Tibial nerve (tissue), 3 donors: ENCODE measurements at regions not wholly inside any gene's neighbourhood (a gene's known extent, or its start where the extent isn't known, plus 50 kb on each side); places are given as distances from the start of the nearest gene placed in this dataset.

Source experiments
- CTCF ChIP-seq, 5 experiments: fragments of 200-600 bp in 3 of 5; fragments of 450-650 bp in 2 of 5; sonication (generic) in 3 of 5; IDR thresholded peaks; one replicate each; pipeline ENCODE4 v1.5.1; 2016 to 2019; ENCODE audit warnings: antibody characterized with exemption in 5 of 5, mild to moderate bottlenecking in 3 of 5, moderate library complexity in 2 of 5
- POLR2A ChIP-seq, 2 donors: fragments of 450-650 bp; IDR thresholded peaks; one replicate each; pipeline ENCODE4 v1.6.1; 2017; ENCODE audit warnings: antibody characterized with exemption in 2 of 2, mild to moderate bottlenecking in 2 of 2, moderate library complexity in 2 of 2

DNA sequence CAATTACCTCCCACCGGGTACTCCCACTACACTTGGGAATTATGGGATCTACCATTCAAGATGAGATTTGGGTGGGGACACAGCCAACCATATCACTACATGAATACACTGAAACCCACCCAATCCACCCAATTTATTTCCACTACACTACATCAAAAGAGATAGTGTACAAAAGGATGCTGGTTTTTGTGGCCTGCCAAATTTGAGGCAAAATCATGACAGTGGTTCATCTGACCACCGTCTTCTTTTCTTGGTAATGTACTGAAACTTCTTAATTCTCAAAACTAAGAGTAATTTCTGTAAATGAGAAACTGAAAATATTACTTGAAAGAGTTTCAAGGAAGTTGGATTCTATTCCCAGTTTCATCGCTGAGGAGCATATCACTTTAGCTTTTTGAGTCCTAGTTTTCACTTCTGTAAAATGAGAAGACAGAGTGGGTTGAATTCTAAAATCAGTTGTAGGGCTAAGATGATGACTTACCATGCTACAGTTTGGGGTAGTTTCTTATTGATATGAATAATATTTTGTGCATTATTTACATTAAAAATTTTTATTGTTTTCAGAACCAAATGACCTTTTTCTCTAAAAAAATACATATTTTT lies 360.4 kb upstream of the CNTN6 start:
- TF ChIP-seq POLR2A (IDR thresholded peaks at IDR 0.05) (no peak), CTCF (IDR thresholded peaks at IDR 0.05) (no peak)
